HepG2 (cell line): ENCODE measurements at regions not wholly inside any gene's neighbourhood (a gene's known extent, or its start where the extent isn't known, plus 50 kb on each side); places are given as distances from the start of the nearest gene placed in this dataset.

ENCODE experiments used
- ATAC-seq: fragments of 200-7000 bp; cut with Tn5 transposase; 3 replicates; pipeline ENCODE4 v1.9.1; 2020; ENCODE audit warnings: mild to moderate bottlenecking, moderate library complexity
- BruUV-seq: library from RNA; stranded (reverse); fragments of 400-500 nt; replicated peaks from 2 replicates; lab custom pipeline; 2021; lab: Mats Ljungman, UMichigan
- CTCF ChIA-PET: fragments of 300-600 bp; formaldehyde crosslinking; extraction: SDS; loops from one replicate; lab custom pipeline; 2021; ENCODE audit warnings: low total read pairs, inconsistent platforms, low intra/inter-chr PET ratio; lab: Yijun Ruan, JAX
- POLR2A ChIA-PET: fragments of 350-600 bp; sonication (Branson Sonifier 250); formaldehyde crosslinking; loops from one replicate; lab custom pipeline; 2020; ENCODE audit warnings: antibody characterized with exemption, inconsistent platforms; lab: Yijun Ruan, JAX
- DNase-seq: peaks from one replicate; pipeline ENCODE4 v3.0.0-alpha.2; 2015; ENCODE audit warnings: low spot score
- FAIRE-seq: peaks from 3 replicates; lab custom pipeline; 2011; peaks lifted over from hg19 to GRCh38; lab: Jason Lieb, UNC
- H2AFZ ChIP-seq: one replicate; pipeline ENCODE4 v1.6.1; 2011; ENCODE audit warnings: low read length, inconsistent platforms
- H3K27ac ChIP-seq: fragments of 300-600 bp; 3 replicates; pipeline ENCODE4 v1.8.0; 2011; ENCODE audit warnings: mixed run types, mild to moderate bottlenecking, mixed read lengths, low read length, inconsistent platforms; ENCODE audit not compliant: insufficient read depth; ENCODE audit errors: extremely low read length
- H3K27me3 ChIP-seq, 2 experiments: fragments of 200-600 bp in 1 of 2; 2 replicates in 1 of 2; 3 replicates in 1 of 2; pipeline versions ENCODE4 v1.6.0 to v1.8.0; 2011; ENCODE audit warnings: low read length in 2 of 2, mild to moderate bottlenecking in 2 of 2, moderate library complexity in 2 of 2, inconsistent platforms in 1 of 2; ENCODE audit not compliant: insufficient read depth in 2 of 2, control insufficient read depth in 1 of 2
- H3K36me3 ChIP-seq, 2 experiments: fragments of 200-600 bp in 1 of 2; replicated peaks in 1 of 2; 2 replicates in 1 of 2; 3 replicates in 1 of 2; pipeline versions ENCODE4 v1.5.1 to v1.8.0; 2011; ENCODE audit warnings: low read length in 2 of 2, inconsistent platforms in 1 of 2; ENCODE audit not compliant: insufficient read depth in 2 of 2, control insufficient read depth in 1 of 2
- H3K4me1 ChIP-seq: 2 replicates; pipeline ENCODE4 v1.5.1; 2012; ENCODE audit warnings: low read length, inconsistent platforms; ENCODE audit not compliant: insufficient read depth
- H3K4me2 ChIP-seq: 2 replicates; pipeline ENCODE4 v1.6.0; 2011; ENCODE audit warnings: low read depth, low read length, inconsistent platforms
- H3K4me3 ChIP-seq, 3 experiments: fragments of 200-600 bp in 1 of 3; sonication (generic), shearing (Covaris generic) in 1 of 3; replicated peaks in 1 of 3; 2 replicates each; pipeline ENCODE4 v1.5.1; 2011 to 2016; ENCODE audit warnings: low read length in 3 of 3, inconsistent platforms in 2 of 3, low read depth in 2 of 3, mild to moderate bottlenecking in 2 of 3, control low read depth in 1 of 3, mixed read lengths in 1 of 3; ENCODE audit not compliant: insufficient read depth in 1 of 3
- H3K79me2 ChIP-seq: one replicate; pipeline ENCODE4 v1.6.1; 2011; ENCODE audit warnings: low read length, inconsistent platforms; ENCODE audit not compliant: insufficient read depth
- H3K9ac ChIP-seq: 2 replicates; pipeline ENCODE4 v1.6.0; 2011; ENCODE audit warnings: mild to moderate bottlenecking, low read depth, low read length, inconsistent platforms; ENCODE audit not compliant: insufficient read depth
- H3K9me3 ChIP-seq: 2 replicates; pipeline ENCODE4 v1.5.1; 2012; ENCODE audit warnings: mild to moderate bottlenecking, low read length
- H4K20me1 ChIP-seq: 2 replicates; pipeline ENCODE4 v1.6.0; 2011; ENCODE audit warnings: inconsistent platforms, mild to moderate bottlenecking, low read length, moderate library complexity; ENCODE audit not compliant: insufficient read depth
- AKNA ChIP-seq: sonication (generic); formaldehyde crosslinking; IDR thresholded peaks from 2 replicates; pipeline ENCODE4 v1.4.0; 2020; ENCODE audit warnings: missing genetic modification reagents, borderline replicate concordance
- BCL6 ChIP-seq: IDR thresholded peaks from 2 replicates; pipeline ENCODE4 v1.6.1; 2016; ENCODE audit warnings: missing genetic modification reagents, missing compliant biosample characterization
- FOXO1 ChIP-seq: sonication (generic); formaldehyde crosslinking; IDR thresholded peaks from 2 replicates; pipeline ENCODE4 v1.4.0; 2020; ENCODE audit warnings: missing genetic modification reagents
- GABPA ChIP-seq, 2 experiments: IDR thresholded peaks; 2 replicates each; pipeline ENCODE4 v1.6.1; 2011 to 2016; ENCODE audit warnings: low read depth in 2 of 2, low read length in 1 of 2, missing biosample characterization in 1 of 2, missing genetic modification characterization in 1 of 2
- HIC2 ChIP-seq: sonication (generic); formaldehyde crosslinking; IDR thresholded peaks from 2 replicates; pipeline ENCODE4 v1.9.0; 2022; ENCODE audit warnings: low read depth, missing genetic modification reagents
- POLR2AphosphoS5 ChIP-seq: IDR thresholded peaks from 2 replicates; pipeline ENCODE4 v1.6.1; 2012; ENCODE audit warnings: low read depth, low read length
- PREB ChIP-seq: sonication (generic); formaldehyde crosslinking; IDR thresholded peaks from 2 replicates; pipeline ENCODE4 v1.4.0; 2020; ENCODE audit warnings: missing genetic modification reagents
- SNAPC5 ChIP-seq: sonication (generic); formaldehyde crosslinking; IDR thresholded peaks from 2 replicates; pipeline ENCODE4 v1.8.1; 2023; ENCODE audit warnings: mild to moderate bottlenecking, missing genetic modification reagents, borderline replicate concordance
- TRAFD1 ChIP-seq: sonication (generic); formaldehyde crosslinking; IDR thresholded peaks from 2 replicates; pipeline ENCODE4 v1.5.1; 2020; ENCODE audit warnings: missing genetic modification reagents, mild to moderate bottlenecking, borderline replicate concordance
- ZFAT ChIP-seq: sonication (generic); formaldehyde crosslinking; conservative IDR thresholded peaks from 2 replicates; pipeline ENCODE4 v1.8.1; 2023; ENCODE audit warnings: missing genetic modification reagents, inconsistent platforms
- ZNF451 ChIP-seq: sonication (generic); formaldehyde crosslinking; IDR thresholded peaks from 2 replicates; pipeline ENCODE4 v1.5.0; 2020; ENCODE audit warnings: mild to moderate bottlenecking, missing genetic modification reagents
- WGBS: methylation state at CpG from one replicate; pipeline ENCODE4 v1.1.6; 2017; ENCODE audit warnings: low lambda C conversion rate; 5-methylcytosine and 5-hydroxymethylcytosine counted together
- in situ Hi-C: cut with HindIII; loops from 2 replicates; pipeline ENCODE4 v1.10.0; 2017; ENCODE audit warnings: low pct_unique_long_range_greater_than_20kb; ENCODE audit not compliant: extremely low pct_ligation_motif_present
- intact Hi-C: fragments of 100-400 bp; cut with micrococcal nuclease; formaldehyde crosslinking; loops from one replicate; pipeline ENCODE4 v1.10.0; 2022; ENCODE audit not compliant: unreplicated experiment

GRCh38 chr20:23251779-23252178 is 98.8 kb upstream of the NXT1 start:
- WGBS: 50% methylated on average over 6 of the region's 6 CpGs
- Histone ChIP-seq H3K27ac (no peak overlapping the region), H2AFZ (no peak overlapping the region), H3K27me3 (peaks cover 3 to 5% of the 10 kb centered on the region in 2 experiments; a peak in 4 of 5 replicates), H3K36me3 (no peaks in the 10 kb centered on the region), H3K9ac (no peak overlapping the region), H3K4me3 (no peak overlapping the region), H3K79me2 (no peaks in the 10 kb centered on the region), H3K4me2 (no peak overlapping the region), H3K9me3 (no peaks in the 10 kb centered on the region), H3K4me1 (no peaks in the 10 kb centered on the region), H4K20me1 (no peaks in the 10 kb centered on the region)
- ATAC-seq (no peak), DNase-seq (no peak), FAIRE-seq (no peak)
- in situ Hi-C loops (no loop called here), intact Hi-C loops (no loop called here)
- no peak for TF ChIP-seq AKNA (CRISPR knock-in tag)
- no peak for TF ChIP-seq ZNF451
- no peak for TF ChIP-seq PREB (CRISPR knock-in tag)
- TF ChIP-seq ZFAT (CRISPR knock-in tag): no peak
- TF ChIP-seq POLR2AphosphoS5: no peak
- no peak for TF ChIP-seq BCL6 (CRISPR knock-in tag)
- TF ChIP-seq SNAPC5 (CRISPR knock-in tag): no peak
- TF ChIP-seq HIC2 (CRISPR knock-in tag): no peak
- TF ChIP-seq TRAFD1 (CRISPR knock-in tag): no peak
- TF ChIP-seq FOXO1 (CRISPR knock-in tag): no peak
- no peak for TF ChIP-seq GABPA (IDR thresholded peaks at IDR 0.05; ENCODE audit: low read depth, low read length)
- TF ChIP-seq GABPA (CRISPR knock-in tag; IDR thresholded peaks at IDR 0.05; ENCODE audit: low read depth): no peak
- no TSS peak for BruUV-seq
- POLR2A ChIA-PET: no interaction called here
- CTCF ChIA-PET: no interaction called here
